ENCODE measurements at regions not wholly inside any gene's neighbourhood (a gene's known extent, or its start where the extent isn't known, plus 50 kb on each side); places are given as distances from the start of the nearest gene placed in this dataset.

DNA sequence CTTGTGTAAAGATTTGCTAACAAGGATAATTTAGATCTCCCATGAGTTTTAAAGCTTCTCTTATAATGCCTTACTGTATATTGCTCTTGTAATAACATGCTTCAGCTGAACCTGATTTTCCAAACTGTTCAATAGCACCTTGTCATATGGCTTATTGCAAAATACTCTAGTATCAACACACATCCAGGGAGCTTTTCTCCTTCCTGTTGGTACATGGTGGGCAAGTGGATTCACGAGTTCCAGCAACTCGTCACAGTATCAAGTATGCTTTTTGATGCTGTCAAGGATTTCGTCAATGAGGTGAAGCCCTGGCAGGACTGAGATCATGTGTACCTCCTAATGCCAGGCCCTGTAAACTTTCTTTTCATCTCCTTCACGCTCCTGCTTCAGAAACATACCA is 59.5 kb upstream of the ITPRID2 start:
- H3K4me1 Mint-ChIP-seq = no peaks in the 10 kb centered on the region
- peaks cover 6% of the 10 kb centered on the region for H3K36me3 Mint-ChIP-seq
- Histone ChIP-seq H3K4me1 (ENCODE audit: control insufficient read depth, insufficient read depth, low read length) (no peaks in the 10 kb centered on the region), H3K27ac (ENCODE audit: low read length) (no peak overlapping the region), H3K4me3 (ENCODE audit: low read length) (no peak overlapping the region), H3K27me3 (ENCODE audit: control insufficient read depth, insufficient read depth, low read length) (peaks cover 2% of the 10 kb centered on the region), H3K9me3 (ENCODE audit: control insufficient read depth, insufficient read depth, low read length) (no peaks in the 10 kb centered on the region), H3K36me3 (ENCODE audit: control insufficient read depth, insufficient read depth, low read length) (no peaks in the 10 kb centered on the region)
- intact Hi-C loops (cut with micrococcal nuclease) = no loop called here
- ATAC-seq (no peak), DNase-seq (no peak)
- 92% methylated on average over 4 of the region's 4 CpGs for whole genome bisulfite sequencing (ENCODE audit: insufficient coverage)
- H3K9me3 Mint-ChIP-seq = no peaks in the 10 kb centered on the region
- H3K4me3 Mint-ChIP-seq = no peak overlapping the region
- TF ChIP-seq, protein P1, sequence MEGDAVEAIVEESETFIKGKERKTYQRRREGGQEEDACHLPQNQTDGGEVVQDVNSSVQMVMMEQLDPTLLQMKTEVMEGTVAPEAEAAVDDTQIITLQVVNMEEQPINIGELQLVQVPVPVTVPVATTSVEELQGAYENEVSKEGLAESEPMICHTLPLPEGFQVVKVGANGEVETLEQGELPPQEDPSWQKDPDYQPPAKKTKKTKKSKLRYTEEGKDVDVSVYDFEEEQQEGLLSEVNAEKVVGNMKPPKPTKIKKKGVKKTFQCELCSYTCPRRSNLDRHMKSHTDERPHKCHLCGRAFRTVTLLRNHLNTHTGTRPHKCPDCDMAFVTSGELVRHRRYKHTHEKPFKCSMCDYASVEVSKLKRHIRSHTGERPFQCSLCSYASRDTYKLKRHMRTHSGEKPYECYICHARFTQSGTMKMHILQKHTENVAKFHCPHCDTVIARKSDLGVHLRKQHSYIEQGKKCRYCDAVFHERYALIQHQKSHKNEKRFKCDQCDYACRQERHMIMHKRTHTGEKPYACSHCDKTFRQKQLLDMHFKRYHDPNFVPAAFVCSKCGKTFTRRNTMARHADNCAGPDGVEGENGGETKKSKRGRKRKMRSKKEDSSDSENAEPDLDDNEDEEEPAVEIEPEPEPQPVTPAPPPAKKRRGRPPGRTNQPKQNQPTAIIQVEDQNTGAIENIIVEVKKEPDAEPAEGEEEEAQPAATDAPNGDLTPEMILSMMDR (IDR thresholded peaks at IDR 0.05) = no peak
- peaks cover 18 to 21% of the 10 kb centered on the region in 2 donors for H3K27me3 Mint-ChIP-seq (ENCODE audit: low read depth in 2 of 2)
- H3K27ac Mint-ChIP-seq = no peak overlapping the region

DNA sequence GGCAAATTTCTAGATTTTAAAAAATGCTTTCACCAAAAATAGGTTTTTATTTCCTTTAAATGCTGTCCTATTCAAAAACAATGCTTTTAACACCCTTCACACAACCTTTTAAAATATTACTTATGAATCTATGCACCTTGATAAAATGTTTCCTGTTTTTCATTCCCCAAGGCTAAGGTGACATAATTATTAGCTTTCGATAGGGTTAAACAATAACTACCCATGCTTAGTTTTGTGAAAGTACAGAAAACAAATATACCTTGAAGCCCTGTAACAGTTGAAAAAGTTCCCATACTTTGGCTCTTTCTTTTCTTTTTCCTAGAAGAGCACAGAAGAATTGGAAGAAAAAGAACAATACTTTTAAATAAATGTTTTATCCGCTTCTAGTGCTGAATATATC is 54.9 kb upstream of the ITPRID2 start:
- Histone ChIP-seq H3K27me3 (ENCODE audit: control insufficient read depth, insufficient read depth, low read length) (peaks cover 2% of the 10 kb centered on the region), H3K4me1 (ENCODE audit: control insufficient read depth, insufficient read depth, low read length) (no peaks in the 10 kb centered on the region), H3K36me3 (ENCODE audit: control insufficient read depth, insufficient read depth, low read length) (no peaks in the 10 kb centered on the region), H3K4me3 (ENCODE audit: low read length) (no peak overlapping the region), H3K27ac (ENCODE audit: low read length) (no peak overlapping the region), H3K9me3 (ENCODE audit: control insufficient read depth, insufficient read depth, low read length) (no peaks in the 10 kb centered on the region)
- WGBS (ENCODE audit: insufficient coverage) = 80% methylated on average over 1 of the region's 2 CpGs
- intact Hi-C loops (cut with micrococcal nuclease) = no loop called here
- TF ChIP-seq, protein P1 (IDR thresholded peaks at IDR 0.05) = no peak
- no peak for ATAC-seq
- H3K36me3 Mint-ChIP-seq = peaks cover 6% of the 10 kb centered on the region
- peaks cover 14 to 23% of the 10 kb centered on the region in 2 donors for H3K27me3 Mint-ChIP-seq (ENCODE audit: low read depth in 2 of 2)
- no peak overlapping the region for H3K27ac Mint-ChIP-seq
- H3K4me3 Mint-ChIP-seq = no peak overlapping the region
- H3K4me1 Mint-ChIP-seq = no peaks in the 10 kb centered on the region
- no peaks in the 10 kb centered on the region for H3K9me3 Mint-ChIP-seq
- DNase-seq = no peak

DNA sequence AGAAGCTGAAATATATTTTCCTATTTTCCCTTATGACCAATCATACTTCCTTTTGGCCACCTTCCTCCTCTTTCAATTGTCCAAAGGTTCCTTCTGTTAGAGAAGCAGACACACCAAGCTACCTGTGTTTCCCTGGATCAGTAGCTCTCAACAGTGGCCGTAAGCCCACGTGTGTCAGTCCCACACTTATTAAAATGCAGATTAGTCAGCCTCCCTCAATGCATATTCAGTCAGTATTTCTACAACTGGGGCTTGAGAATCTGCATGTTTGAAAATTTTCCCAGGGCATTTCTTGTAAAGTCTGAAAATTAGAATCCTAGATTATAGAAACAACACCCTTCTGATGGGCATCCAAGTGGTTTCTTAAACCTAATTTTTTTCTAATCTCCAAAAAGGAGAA is 54.0 kb upstream of the ITPRID2 start:
- Histone ChIP-seq H3K27ac (ENCODE audit: low read length) (no peak overlapping the region), H3K4me1 (ENCODE audit: control insufficient read depth, insufficient read depth, low read length) (no peaks in the 10 kb centered on the region), H3K4me3 (ENCODE audit: low read length) (no peak overlapping the region), H3K9me3 (ENCODE audit: control insufficient read depth, insufficient read depth, low read length) (no peaks in the 10 kb centered on the region), H3K27me3 (ENCODE audit: control insufficient read depth, insufficient read depth, low read length) (peaks cover 2% of the 10 kb centered on the region), H3K36me3 (ENCODE audit: control insufficient read depth, insufficient read depth, low read length) (no peaks in the 10 kb centered on the region)
- Mint-ChIP-seq H3K36me3 (peaks cover 6% of the 10 kb centered on the region), H3K27me3 (ENCODE audit: low read depth in 2 of 2) (peaks cover 11 to 24% of the 10 kb centered on the region in 2 donors), H3K4me3 (no peak overlapping the region), H3K9me3 (no peaks in the 10 kb centered on the region), H3K27ac (no peak overlapping the region), H3K4me1 (no peaks in the 10 kb centered on the region)
- 90% methylated on average over 2 of the region's 2 CpGs for WGBS (ENCODE audit: insufficient coverage)
- TF ChIP-seq, protein P1 (IDR thresholded peaks at IDR 0.05) = no peak
- no peak for DNase-seq
- intact Hi-C loops (cut with micrococcal nuclease) = no loop called here
- ATAC-seq = no peak

DNA sequence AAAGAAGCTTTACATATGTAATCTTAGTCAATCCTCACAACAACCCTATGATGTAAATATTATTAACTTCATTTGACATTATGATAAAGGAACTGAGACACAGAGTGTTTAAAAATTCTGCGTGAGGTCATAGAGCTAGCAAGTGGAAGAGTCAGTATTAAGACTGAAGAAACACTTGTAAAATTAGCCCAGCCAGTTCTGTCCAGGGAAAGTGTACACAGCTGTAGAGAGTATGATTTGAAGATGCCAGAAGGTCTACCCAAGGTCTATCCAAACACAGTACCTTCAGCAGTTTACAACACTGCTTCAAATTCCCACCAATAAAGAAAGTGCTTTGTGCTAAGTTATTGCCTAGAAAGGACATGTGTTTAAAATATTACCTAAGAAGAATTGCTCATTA is 51.7 kb upstream of the ITPRID2 start:
- no peaks in the 10 kb centered on the region for H3K36me3 Mint-ChIP-seq
- H3K4me1 Mint-ChIP-seq = no peaks in the 10 kb centered on the region
- H3K27ac ChIP-seq (ENCODE audit: low read length) = no peak overlapping the region
- intact Hi-C loops (cut with micrococcal nuclease) = no loop called here
- DNase-seq (no peak), ATAC-seq (no peak)
- H3K9me3 Mint-ChIP-seq = no peaks in the 10 kb centered on the region
- no peaks in the 10 kb centered on the region for H3K4me1 ChIP-seq (ENCODE audit: control insufficient read depth, insufficient read depth, low read length)
- H3K27ac Mint-ChIP-seq = no peak overlapping the region
- H3K9me3 ChIP-seq (ENCODE audit: control insufficient read depth, insufficient read depth, low read length) = no peaks in the 10 kb centered on the region
- peaks cover 2% of the 10 kb centered on the region for H3K27me3 ChIP-seq (ENCODE audit: control insufficient read depth, insufficient read depth, low read length)
- H3K27me3 Mint-ChIP-seq (ENCODE audit: low read depth in 2 of 2) = peaks cover 15 to 30% of the 10 kb centered on the region in 2 donors
- WGBS (ENCODE audit: insufficient coverage) = 83% methylated on average over 1 of the region's 1 CpG
- no peaks in the 10 kb centered on the region for H3K36me3 ChIP-seq (ENCODE audit: control insufficient read depth, insufficient read depth, low read length)
- H3K4me3 ChIP-seq (ENCODE audit: low read length) = no peak overlapping the region
- H3K4me3 Mint-ChIP-seq = no peak overlapping the region
- TF ChIP-seq, protein P1 (IDR thresholded peaks at IDR 0.05) = no peak

Measured in natural killer cell (primary cell).